HUES64 (cell line): ENCODE measurements at regions not wholly inside any gene's neighbourhood (a gene's known extent, or its start where the extent isn't known, plus 50 kb on each side); places are given as distances from the start of the nearest gene placed in this dataset.

Experiments
- H3K27ac ChIP-seq: 2 replicates; pipeline ENCODE4 v1.7.0; 2013; ENCODE audit warnings: low read depth, low read length, inconsistent platforms
- H3K27me3 ChIP-seq: 2 replicates; pipeline ENCODE4 v1.6.1; 2013; ENCODE audit warnings: mild to moderate bottlenecking, low read length; ENCODE audit not compliant: insufficient read depth
- H3K36me3 ChIP-seq: 2 replicates; pipeline ENCODE4 v1.6.1; 2013; ENCODE audit warnings: mild to moderate bottlenecking, low read length; ENCODE audit not compliant: insufficient read depth
- H3K4me1 ChIP-seq: 2 replicates; pipeline ENCODE4 v1.6.1; 2013; ENCODE audit warnings: mild to moderate bottlenecking, low read length, moderate library complexity; ENCODE audit not compliant: insufficient read depth
- H3K4me3 ChIP-seq: 2 replicates; pipeline ENCODE4 v1.5.1; 2013; ENCODE audit warnings: mild to moderate bottlenecking, low read length, moderate library complexity
- H3K9ac ChIP-seq: 2 replicates; pipeline ENCODE4 v1.6.1; 2013; ENCODE audit warnings: mild to moderate bottlenecking, low read depth, low read length
- H3K9me3 ChIP-seq: 2 replicates; pipeline ENCODE4 v1.6.1; 2013; ENCODE audit warnings: low read depth, low read length; ENCODE audit not compliant: insufficient read depth
- WGBS: fragments of 150-250, 120-280 bp; methylation state at CpG from one replicate; pipeline ENCODE4 v1.1.7; 2013; ENCODE audit warnings: missing lambda C conversion rate; 5-methylcytosine and 5-hydroxymethylcytosine counted together

GRCh38 chr7:95687759-95688343 is 84.5 kb upstream of the DYNC1I1 start:
- Histone ChIP-seq H3K36me3 (no peaks in the 10 kb centered on the region), H3K4me3 (no peak overlapping the region), H3K9ac (no peak overlapping the region), H3K9me3 (no peaks in the 10 kb centered on the region), H3K27ac (no peak overlapping the region), H3K4me1 (no peaks in the 10 kb centered on the region), H3K27me3 (no peaks in the 10 kb centered on the region)
- WGBS: 33% methylated on average over 3 of the region's 4 CpGs

GRCh38 chr7:95686109-95686508 is 86.2 kb upstream of the DYNC1I1 start:
- no peaks in the 10 kb centered on the region for H3K27me3 ChIP-seq
- no peak overlapping the region for H3K4me3 ChIP-seq
- H3K4me1 ChIP-seq: no peaks in the 10 kb centered on the region
- H3K27ac ChIP-seq: no peak overlapping the region
- no peaks in the 10 kb centered on the region for H3K36me3 ChIP-seq
- 43% methylated on average over 4 of the region's 4 CpGs for WGBS
- H3K9ac ChIP-seq: no peak overlapping the region
- H3K9me3 ChIP-seq: no peaks in the 10 kb centered on the region

- no peak overlapping the region for H3K27ac ChIP-seq
- no peaks in the 10 kb centered on the region for H3K4me1 ChIP-seq
- no peaks in the 10 kb centered on the region for H3K27me3 ChIP-seq
- H3K36me3 ChIP-seq: no peaks in the 10 kb centered on the region
- H3K9me3 ChIP-seq: no peaks in the 10 kb centered on the region
- no peak overlapping the region for H3K4me3 ChIP-seq
- H3K9ac ChIP-seq: no peak overlapping the region
- 81% methylated on average over 1 of the region's 2 CpGs for WGBS
Measured at GRCh38 chr7:95684505-95684904, 87.8 kb upstream of the DYNC1I1 start.

- no peak overlapping the region for H3K4me3 ChIP-seq
- 66% methylated on average over 2 of the region's 2 CpGs for WGBS
Measured at GRCh38 chr7:95684037-95684436, 87.7 kb upstream of the PDK4 start.

GRCh38 chr7:95682913-95683312 is 86.6 kb upstream of the PDK4 start:
- no peak overlapping the region for H3K4me3 ChIP-seq
- WGBS: 76% methylated on average over 3 of the region's 3 CpGs
- H3K9ac ChIP-seq: no peak overlapping the region
- no peaks in the 10 kb centered on the region for H3K9me3 ChIP-seq
- H3K27ac ChIP-seq: no peak overlapping the region
- H3K4me1 ChIP-seq: no peaks in the 10 kb centered on the region
- H3K36me3 ChIP-seq: no peaks in the 10 kb centered on the region
- no peaks in the 10 kb centered on the region for H3K27me3 ChIP-seq

More at GRCh38 chr7:95684037-95684436, 87.7 kb upstream of the PDK4 start:
- no peaks in the 10 kb centered on the region for H3K4me1 ChIP-seq
- H3K36me3 ChIP-seq: no peaks in the 10 kb centered on the region
- H3K9me3 ChIP-seq: no peaks in the 10 kb centered on the region
- no peaks in the 10 kb centered on the region for H3K27me3 ChIP-seq
- H3K9ac ChIP-seq: no peak overlapping the region
- no peak overlapping the region for H3K27ac ChIP-seq

GRCh38 chr7:95676691-95677090 is 80.4 kb upstream of the PDK4 start:
- Histone ChIP-seq H3K27me3 (no peaks in the 10 kb centered on the region), H3K27ac (no peak overlapping the region), H3K4me1 (no peaks in the 10 kb centered on the region), H3K9me3 (no peaks in the 10 kb centered on the region), H3K36me3 (no peaks in the 10 kb centered on the region), H3K4me3 (no peak overlapping the region), H3K9ac (no peak overlapping the region)
- 100% methylated on average over 2 of the region's 3 CpGs for WGBS

GRCh38 chr7:95675632-95676031 is 79.3 kb upstream of the PDK4 start:
- Histone ChIP-seq H3K27me3 (no peaks in the 10 kb centered on the region), H3K27ac (no peak overlapping the region), H3K4me3 (no peak overlapping the region), H3K9me3 (no peaks in the 10 kb centered on the region), H3K36me3 (no peaks in the 10 kb centered on the region), H3K9ac (no peak overlapping the region), H3K4me1 (no peaks in the 10 kb centered on the region)
- WGBS: 100% methylated on average over 1 of the region's 3 CpGs

- H3K27ac ChIP-seq: no peak overlapping the region
- no peak overlapping the region for H3K4me3 ChIP-seq
- H3K9me3 ChIP-seq: no peaks in the 10 kb centered on the region
- WGBS: 95% methylated on average over 6 of the region's 6 CpGs
- H3K36me3 ChIP-seq: no peaks in the 10 kb centered on the region
- H3K27me3 ChIP-seq: no peaks in the 10 kb centered on the region
- H3K9ac ChIP-seq: no peak overlapping the region
- H3K4me1 ChIP-seq: no peaks in the 10 kb centered on the region
Measured at GRCh38 chr7:95675016-95675415, 78.7 kb upstream of the PDK4 start.

GRCh38 chr7:95674101-95674500 is 77.8 kb upstream of the PDK4 start:
- H3K36me3 ChIP-seq: no peaks in the 10 kb centered on the region
- 94% methylated on average over 1 of the region's 3 CpGs for WGBS
- H3K27ac ChIP-seq: no peak overlapping the region
- H3K4me1 ChIP-seq: no peaks in the 10 kb centered on the region
- no peak overlapping the region for H3K9ac ChIP-seq
- no peaks in the 10 kb centered on the region for H3K9me3 ChIP-seq
- H3K27me3 ChIP-seq: no peaks in the 10 kb centered on the region
- no peak overlapping the region for H3K4me3 ChIP-seq

GRCh38 chr7:95672434-95672833 is 76.1 kb upstream of the PDK4 start:
- H3K27me3 ChIP-seq: no peaks in the 10 kb centered on the region
- 90% methylated on average over 2 of the region's 2 CpGs for WGBS

GRCh38 chr7:95669513-95669912 is 73.2 kb upstream of the PDK4 start:
- H3K4me3 ChIP-seq: no peak overlapping the region
- WGBS: 86% methylated on average over 2 of the region's 2 CpGs
- no peaks in the 10 kb centered on the region for H3K4me1 ChIP-seq
- no peaks in the 10 kb centered on the region for H3K36me3 ChIP-seq
- no peak overlapping the region for H3K9ac ChIP-seq
- no peaks in the 10 kb centered on the region for H3K9me3 ChIP-seq
- no peak overlapping the region for H3K27ac ChIP-seq
- no peaks in the 10 kb centered on the region for H3K27me3 ChIP-seq

More at GRCh38 chr7:95672434-95672833, 76.1 kb upstream of the PDK4 start:
- no peak overlapping the region for H3K9ac ChIP-seq
- H3K27ac ChIP-seq: no peak overlapping the region
- H3K4me1 ChIP-seq: no peaks in the 10 kb centered on the region
- no peak overlapping the region for H3K4me3 ChIP-seq
- H3K36me3 ChIP-seq: no peaks in the 10 kb centered on the region
- H3K9me3 ChIP-seq: no peaks in the 10 kb centered on the region

GRCh38 chr7:95668504-95669018 is 72.2 kb upstream of the PDK4 start:
- Histone ChIP-seq H3K27me3 (no peaks in the 10 kb centered on the region), H3K9ac (no peak overlapping the region), H3K36me3 (no peaks in the 10 kb centered on the region), H3K4me3 (no peak overlapping the region), H3K9me3 (0 out of 2 replicates have a peak, but pooled peaks cover 2% of the 10 kb centered on the region), H3K4me1 (no peaks in the 10 kb centered on the region), H3K27ac (no peak overlapping the region)
- WGBS: 94% methylated on average over 4 of the region's 4 CpGs
